Mucosa of descending colon (tissue), 3 donors: ENCODE measurements at regions not wholly inside any gene's neighbourhood (a gene's known extent, or its start where the extent isn't known, plus 50 kb on each side); places are given as distances from the start of the nearest gene placed in this dataset.

Experiments used
- ATAC-seq: fragments of 200-7000 bp; cut with Tn5 transposase; one replicate; pipeline ENCODE4 v1.9.1; 2020; ENCODE audit warnings: mild to moderate bottlenecking, moderate library complexity
- DNase-seq, 3 donors: peaks; one replicate each; pipeline ENCODE4 v3.0.0-alpha.2; 2020
- H3K36me3 ChIP-seq: fragments of 200-600 bp; one replicate; pipeline ENCODE4 v1.8.0; 2021; ENCODE audit warnings: low read depth, mild to moderate bottlenecking
- H3K4me1 ChIP-seq: fragments of 200-600 bp; one replicate; pipeline ENCODE4 v1.8.0; 2021; ENCODE audit warnings: low read depth, mild to moderate bottlenecking
- H3K4me3 ChIP-seq: fragments of 200-600 bp; one replicate; pipeline ENCODE4 v1.8.0; 2021; ENCODE audit warnings: mild to moderate bottlenecking
- H3K9me3 ChIP-seq: fragments of 200-600 bp; one replicate; pipeline ENCODE4 v1.8.0; 2021; ENCODE audit warnings: mild to moderate bottlenecking
- CTCF ChIP-seq: fragments of 200-600 bp; IDR thresholded peaks from one replicate; pipeline ENCODE4 v1.8.0; 2022; ENCODE audit warnings: antibody characterized with exemption, mild to moderate bottlenecking
- intact Hi-C, 2 donors: fragments of 100-400 bp; cut with DNase I in 1 of 2; cut with micrococcal nuclease in 1 of 2; formaldehyde crosslinking; loops; one replicate each; pipeline versions ENCODE4 v1.11.0 to v1.11.1; 2022; cut with DNase I, micrococcal nuclease
- donor health status: DM: no; HTN: no; CAD: no; lungs with moderate emphysema.
- donor health status: DM: no; HTN: no; CAD: no.
- donor health status: DM: no; HTN: yes; CAD: no.

GRCh38 chr19:30136611-30137195 lies 194.7 kb downstream of the URI1 start:
- H3K4me1 ChIP-seq, result no peaks in the 10 kb centered on the region
- ATAC-seq (no peak), DNase-seq (no peak)
- no peak overlapping the region for H3K4me3 ChIP-seq
- intact Hi-C loops, result no loop called here
- TF ChIP-seq CTCF, result no peak
- H3K9me3 ChIP-seq, result no peaks in the 10 kb centered on the region
- no peaks in the 10 kb centered on the region for H3K36me3 ChIP-seq

- Histone ChIP-seq H3K36me3 (no peaks in the 10 kb centered on the region), H3K4me1 (no peaks in the 10 kb centered on the region), H3K4me3 (no peak overlapping the region), H3K9me3 (no peaks in the 10 kb centered on the region)
- DNase-seq (no peak), ATAC-seq (no peak)
- TF ChIP-seq CTCF, result no peak
- intact Hi-C loops, result no loop called here
These were observed 195.7 kb downstream of the URI1 start for GRCh38 chr19:30137747-30138146.

- Histone ChIP-seq H3K36me3 (no peaks in the 10 kb centered on the region), H3K4me3 (no peak overlapping the region), H3K4me1 (peaks cover 7% of the 10 kb centered on the region), H3K9me3 (no peaks in the 10 kb centered on the region)
- TF ChIP-seq CTCF, result no peak
- ATAC-seq (no peak), DNase-seq (peak in 1 of 3 donors; percentile 19)
- intact Hi-C loops, result no loop called here
These were observed 202.3 kb downstream of the URI1 start for GRCh38 chr19:30144242-30144758.

GRCh38 chr19:30144802-30145201 lies 202.8 kb downstream of the URI1 start:
- Histone ChIP-seq H3K4me1 (peaks cover 7% of the 10 kb centered on the region), H3K4me3 (no peak overlapping the region), H3K36me3 (no peaks in the 10 kb centered on the region), H3K9me3 (no peaks in the 10 kb centered on the region)
- intact Hi-C loops, result no loop called here
- ATAC-seq, result no peak
- peak in 2 of 3 donors; percentile 24 to 39 for DNase-seq
- no peak for TF ChIP-seq CTCF

GRCh38 chr19:30145467-30145866 lies 203.4 kb downstream of the URI1 start:
- Histone ChIP-seq H3K4me3 (no peak overlapping the region), H3K36me3 (no peaks in the 10 kb centered on the region), H3K4me1 (peaks cover 7% of the 10 kb centered on the region), H3K9me3 (no peaks in the 10 kb centered on the region)
- no peak for TF ChIP-seq CTCF
- no peak for ATAC-seq
- no peak for DNase-seq
- intact Hi-C loops, result no loop called here

- Histone ChIP-seq H3K36me3 (no peaks in the 10 kb centered on the region), H3K9me3 (no peaks in the 10 kb centered on the region), H3K4me1 (peaks cover 7% of the 10 kb centered on the region), H3K4me3 (no peak overlapping the region)
- peak in 1 of 3 donors; percentile 4 for DNase-seq
- TF ChIP-seq CTCF, result no peak
- intact Hi-C loops, result no loop called here
- ATAC-seq, result no peak
These were observed 204.3 kb downstream of the URI1 start for GRCh38 chr19:30146346-30146745.
